Heart right ventricle (tissue), 16 donors: ENCODE measurements at regions not wholly inside any gene's neighbourhood (a gene's known extent, or its start where the extent isn't known, plus 50 kb on each side); places are given as distances from the start of the nearest gene placed in this dataset.

Experiments
- ATAC-seq, 8 donors: fragments of 200-7000 bp; cut with Tn5 transposase; one replicate each; pipeline ENCODE4 v1.9.1; 2020; ENCODE audit warnings: mild to moderate bottlenecking in 8 of 8, moderate library complexity in 8 of 8, moderate number of reproducible peaks in 1 of 8
- DNase-seq, 2 donors: peaks; one replicate each; pipeline ENCODE4 v3.0.0-alpha.2; 2020
- H3K27ac ChIP-seq, 10 donors: fragments of 200-600 bp; sonication (generic) in 2 of 10; one replicate each; pipeline versions ENCODE4 v1.5.0 to v1.8.0; 2020 to 2022; ENCODE audit warnings: mild to moderate bottlenecking in 3 of 10
- H3K27me3 ChIP-seq, 7 donors: fragments of 200-600 bp; one replicate each; pipeline ENCODE4 v1.8.0; 2021 to 2022; ENCODE audit warnings: mild to moderate bottlenecking in 2 of 7
- H3K36me3 ChIP-seq, 9 donors: fragments of 200-600 bp; sonication (generic) in 1 of 9; one replicate each; pipeline versions ENCODE4 v1.5.0 to v1.8.0; 2020 to 2022; ENCODE audit warnings: mild to moderate bottlenecking in 2 of 9
- H3K4me1 ChIP-seq, 9 donors: fragments of 200-600 bp; sonication (generic) in 1 of 9; one replicate each; pipeline versions ENCODE4 v1.5.0 to v1.8.0; 2020 to 2022; ENCODE audit warnings: mild to moderate bottlenecking in 4 of 9
- H3K4me3 ChIP-seq, 10 donors: fragments of 200-600 bp; sonication (generic) in 2 of 10; one replicate each; pipeline versions ENCODE4 v1.5.0 to v1.8.0; 2020 to 2022; ENCODE audit warnings: mild to moderate bottlenecking in 7 of 10, moderate library complexity in 2 of 10
- H3K9me3 ChIP-seq, 11 donors: fragments of 200-600 bp in 10 of 11; sonication (generic) in 2 of 11; one replicate each; pipeline versions ENCODE4 v1.5.0 to v1.8.0; 2013 to 2022; ENCODE audit warnings: mild to moderate bottlenecking in 2 of 11, control low read depth in 1 of 11, moderate library complexity in 1 of 11
- CTCF ChIP-seq, 9 donors: fragments of 200-600 bp; sonication (generic) in 2 of 9; IDR thresholded peaks; one replicate each; pipeline versions ENCODE4 v1.5.0 to v1.8.0; 2021 to 2022; ENCODE audit warnings: antibody characterized with exemption in 9 of 9, mild to moderate bottlenecking in 5 of 9, moderate library complexity in 1 of 9
- WGBS, 2 donors: extraction: QIAGEN DNeasy Blood & Tissue Kit; methylation state at CpG; one replicate each; pipeline ENCODE4 v1.1.7; 2013; ENCODE audit warnings: inconsistent platforms in 1 of 2; 5-methylcytosine and 5-hydroxymethylcytosine counted together
- intact Hi-C, 10 donors: fragments of 100-400 bp; cut with DNase I; formaldehyde crosslinking; loops; one replicate each; pipeline versions ENCODE4 v1.11.1 to v1.14.2; 2022
- donor health status: Arrhythmogenic right ventricular cardiomyopathy.
- donor health status: ischemic (EF 13 %, LVEDD 7.1; RV severe dilation, severe dysfunction).
- donor health status: healthy with polysubstance abuse.
- donor health status: DM: no; HTN: yes; CAD: no.
- donor health status: DM: no; HTN: no; CAD: no.
- donor health status: ischemic (EF 25% LVEDD 6.9; RV normal size, moderate dysfunction).
- donor health status: ischemic (EF 25% LVEDD 5.7; RV mildly dilated, moderate dysfunction).
- donor health status: healthy.
- donor health status: DM: yes; HTN: yes; CAD: no.
- donor health status: Ischemic cardiomyopathy.
- donor health status: ischemic (EF 35%, LVEDD 5.7; RV mildly dilated, moderate dysfunction).
- donor health status: nonischemic (EF 11% LVEDD 7.7; RV severe dilation, severe dysfunction).
- donor health status: DM: yes; HTN: yes; CAD: no.
- donor health status: PGD.
- donor health status: ischemic (EF 29% LVEDD 5.4; RV normal size, mild dysfunction).
- donor health status: nonischemic (EF 23%, LVEDD 6.1; RV moderate dilation, normal function).

- Histone ChIP-seq H3K4me3 (no peak overlapping the region), H3K36me3 (no peaks in the 10 kb centered on the region), H3K9me3 (no peaks in the 10 kb centered on the region), H3K4me1 (no peaks in the 10 kb centered on the region), H3K27me3 (no peaks in the 10 kb centered on the region), H3K27ac (no peak overlapping the region)
- intact Hi-C loops: no loop called here
- DNase-seq: no peak
- no peak for TF ChIP-seq CTCF (IDR thresholded peaks at IDR 0.05)
- WGBS, 2 donors: 56 to 66% methylated on average over 1 of the region's 1 CpG
- ATAC-seq: no peak
These were observed 470.4 kb downstream of the KDM5D start for GRCh38 chrY:19274076-19274475.

- no peak for ATAC-seq
- Histone ChIP-seq H3K4me1 (no peaks in the 10 kb centered on the region), H3K27ac (no peak overlapping the region), H3K36me3 (no peaks in the 10 kb centered on the region), H3K4me3 (no peak overlapping the region), H3K27me3 (no peaks in the 10 kb centered on the region), H3K9me3 (no peaks in the 10 kb centered on the region)
- DNase-seq: no peak
- TF ChIP-seq CTCF (IDR thresholded peaks at IDR 0.05): no peak
- intact Hi-C loops: no loop called here
- WGBS, 2 donors: 58 to 65% methylated on average over 2 of the region's 2 CpGs
These were observed 476.2 kb downstream of the KDM5D start for GRCh38 chrY:19268331-19268730.

- no peak for TF ChIP-seq CTCF (IDR thresholded peaks at IDR 0.05)
- ATAC-seq (no peak), DNase-seq (no peak)
- Histone ChIP-seq H3K4me3 (no peak overlapping the region), H3K27me3 (no peaks in the 10 kb centered on the region), H3K4me1 (no peaks in the 10 kb centered on the region), H3K27ac (no peak overlapping the region), H3K9me3 (no peaks in the 10 kb centered on the region), H3K36me3 (no peaks in the 10 kb centered on the region)
- intact Hi-C loops: no loop called here
- WGBS, 2 donors: 64 to 73% methylated on average over 2 of the region's 2 CpGs
These were observed 479.1 kb downstream of the KDM5D start for GRCh38 chrY:19265404-19265803.

GRCh38 chrY:19262310-19262709, 482.2 kb downstream of the KDM5D start:
- TF ChIP-seq CTCF (IDR thresholded peaks at IDR 0.05): peak in 3 of 9 donors; percentile 7 to 29 (median 18)
- H3K36me3 ChIP-seq: no peaks in the 10 kb centered on the region
- H3K9me3 ChIP-seq: no peaks in the 10 kb centered on the region
- no peak overlapping the region for H3K4me3 ChIP-seq
- DNase-seq (no peak), ATAC-seq (no peak)
- no peaks in the 10 kb centered on the region for H3K4me1 ChIP-seq
- WGBS, 2 donors: 29 to 34% methylated on average over 2 of the region's 2 CpGs
- no peak overlapping the region for H3K27ac ChIP-seq
- no peaks in the 10 kb centered on the region for H3K27me3 ChIP-seq
- intact Hi-C loops: no loop called here
